ENCODE measurements at regions not wholly inside any gene's neighbourhood (a gene's known extent, or its start where the extent isn't known, plus 50 kb on each side); places are given as distances from the start of the nearest gene placed in this dataset.

- TF ChIP-seq POLR2A (IDR thresholded peaks at IDR 0.05) (no peak), CTCF (IDR thresholded peaks at IDR 0.05) (no peak)
Observed at GRCh38 chr2:234406085-234406484, 90.8 kb downstream of the ARL4C start.

Measured in lower leg skin (tissue), 3 donors.